Mammary epithelial cell (primary cell): ENCODE measurements at regions not wholly inside any gene's neighbourhood (a gene's known extent, or its start where the extent isn't known, plus 50 kb on each side); places are given as distances from the start of the nearest gene placed in this dataset.

Experiments
- EZH2 ChIP-seq: IDR thresholded peaks from 2 replicates; pipeline ENCODE4 v1.6.1; 2012; ENCODE audit warnings: low read length, inconsistent platforms, borderline replicate concordance
- TF ChIP-seq, protein P1 (sequence below), 2 donors: IDR thresholded peaks in 1 of 2; conservative IDR thresholded peaks in 1 of 2; 2 replicates each; pipeline ENCODE4 v1.5.1; 2011 to 2012; ENCODE audit warnings: inconsistent platforms in 2 of 2, low read length in 2 of 2, mild to moderate bottlenecking in 2 of 2, control low read depth in 1 of 2, low read depth in 1 of 2; ENCODE audit not compliant: insufficient read depth in 1 of 2; ENCODE audit errors: extremely low read depth in 1 of 2

DNA sequence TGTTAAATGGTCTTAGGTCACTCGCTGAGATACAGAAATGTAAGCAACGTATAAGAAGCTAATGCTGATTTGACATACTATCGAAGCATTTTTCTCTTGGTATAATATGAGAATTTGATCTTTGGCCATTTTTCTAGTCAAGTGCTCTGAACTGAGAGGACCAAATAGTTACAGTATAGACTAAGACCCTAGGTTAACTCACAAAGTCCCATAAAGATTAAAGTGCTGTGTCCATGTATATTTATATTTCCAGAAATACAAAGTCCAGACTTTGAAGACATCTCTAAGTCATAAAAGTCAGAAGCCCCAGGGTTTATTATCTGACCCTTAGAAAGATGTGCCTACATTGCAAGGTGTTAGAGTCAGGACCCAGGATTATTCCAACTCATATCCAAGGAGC lies 752.4 kb upstream of the COX7C start:
- TF ChIP-seq, protein P1, sequence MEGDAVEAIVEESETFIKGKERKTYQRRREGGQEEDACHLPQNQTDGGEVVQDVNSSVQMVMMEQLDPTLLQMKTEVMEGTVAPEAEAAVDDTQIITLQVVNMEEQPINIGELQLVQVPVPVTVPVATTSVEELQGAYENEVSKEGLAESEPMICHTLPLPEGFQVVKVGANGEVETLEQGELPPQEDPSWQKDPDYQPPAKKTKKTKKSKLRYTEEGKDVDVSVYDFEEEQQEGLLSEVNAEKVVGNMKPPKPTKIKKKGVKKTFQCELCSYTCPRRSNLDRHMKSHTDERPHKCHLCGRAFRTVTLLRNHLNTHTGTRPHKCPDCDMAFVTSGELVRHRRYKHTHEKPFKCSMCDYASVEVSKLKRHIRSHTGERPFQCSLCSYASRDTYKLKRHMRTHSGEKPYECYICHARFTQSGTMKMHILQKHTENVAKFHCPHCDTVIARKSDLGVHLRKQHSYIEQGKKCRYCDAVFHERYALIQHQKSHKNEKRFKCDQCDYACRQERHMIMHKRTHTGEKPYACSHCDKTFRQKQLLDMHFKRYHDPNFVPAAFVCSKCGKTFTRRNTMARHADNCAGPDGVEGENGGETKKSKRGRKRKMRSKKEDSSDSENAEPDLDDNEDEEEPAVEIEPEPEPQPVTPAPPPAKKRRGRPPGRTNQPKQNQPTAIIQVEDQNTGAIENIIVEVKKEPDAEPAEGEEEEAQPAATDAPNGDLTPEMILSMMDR (conservative IDR thresholded peaks at IDR 0.05 in 1 of 2, IDR thresholded peaks at IDR 0.05 in 1 of 2; ENCODE audit: extremely low read depth in 1 of 2, insufficient read depth in 1 of 2, low read depth in 1 of 2, low read length in 2 of 2) = no peak
- no peak for TF ChIP-seq EZH2
